Body of pancreas (tissue), 4 donors: ENCODE measurements at regions not wholly inside any gene's neighbourhood (a gene's known extent, or its start where the extent isn't known, plus 50 kb on each side); places are given as distances from the start of the nearest gene placed in this dataset.

Experiments used
- ATAC-seq: fragments of 150-250 bp; one replicate; pipeline ENCODE4 v1.9.1; 2016
- DNase-seq, 4 donors: peaks; one replicate each; pipeline ENCODE4 v3.0.0-alpha.2; 2019
- H3K27ac ChIP-seq, 4 donors: fragments of 200-600 bp; sonication (generic); 1 replicate in 3 of 4; 2 replicates in 1 of 4; pipeline versions ENCODE4 v1.5.1 to v1.6.1; 2016 to 2019; ENCODE audit warnings: mild to moderate bottlenecking in 1 of 4, mixed read lengths in 1 of 4, moderate library complexity in 1 of 4
- H3K27me3 ChIP-seq, 2 donors: fragments of 200-600 bp; sonication (generic); one replicate each; pipeline ENCODE4 v1.6.0; 2016; ENCODE audit warnings: mild to moderate bottlenecking in 1 of 2
- H3K36me3 ChIP-seq, 2 donors: fragments of 200-600 bp; sonication (generic); replicated peaks in 1 of 2; 2 replicates each; pipeline ENCODE4 v1.5.1; 2016; ENCODE audit warnings: low read depth in 2 of 2; ENCODE audit not compliant: insufficient read depth in 1 of 2
- H3K4me1 ChIP-seq: fragments of 200-600 bp; sonication (generic); one replicate; pipeline ENCODE4 v1.6.0; 2016
- H3K4me3 ChIP-seq, 2 donors: fragments of 200-600 bp; sonication (generic); 1 replicate in 1 of 2; 2 replicates in 1 of 2; pipeline ENCODE4 v1.5.1; 2016 to 2019
- H3K9me3 ChIP-seq, 3 donors: fragments of 200-600 bp; sonication (generic); 1 replicate in 2 of 3; 2 replicates in 1 of 3; pipeline ENCODE4 v1.5.1; 2016
- POLR2A ChIP-seq, 3 donors: fragments of 450-650 bp; IDR thresholded peaks; one replicate each; pipeline ENCODE4 v1.6.1; 2016; ENCODE audit warnings: antibody characterized with exemption in 3 of 3, mild to moderate bottlenecking in 2 of 3
- WGBS, 2 donors: methylation state at CpG; one replicate each; pipeline ENCODE4 v1.1.5; 2017; 5-methylcytosine and 5-hydroxymethylcytosine counted together
- intact Hi-C: fragments of 100-400 bp; cut with DNase I; formaldehyde crosslinking; loops from one replicate; pipeline ENCODE4 v1.15.1; 2023
- TF ChIP-seq, protein P1 (sequence below), 7 experiments: fragments of 450-650 bp in 4 of 7; fragments of 200-600 bp in 3 of 7; sonication (generic) in 3 of 7; IDR thresholded peaks; one replicate each; pipeline ENCODE4 v1.5.1; 2016 to 2019; ENCODE audit warnings: antibody characterized with exemption in 7 of 7

- ATAC-seq, result no peak
- Histone ChIP-seq H3K9me3 (no peaks in the 10 kb centered on the region), H3K4me1 (no peaks in the 10 kb centered on the region), H3K27me3 (no peaks in the 10 kb centered on the region), H3K27ac (no peak overlapping the region), H3K36me3 (no peaks in the 10 kb centered on the region), H3K4me3 (no peak overlapping the region)
- DNase-seq, result no peak
- WGBS, 2 donors, result 80 to 85% methylated on average over 3 of the region's 3 CpGs
- no peak for TF ChIP-seq POLR2A (IDR thresholded peaks at IDR 0.05)
- TF ChIP-seq, protein P1, sequence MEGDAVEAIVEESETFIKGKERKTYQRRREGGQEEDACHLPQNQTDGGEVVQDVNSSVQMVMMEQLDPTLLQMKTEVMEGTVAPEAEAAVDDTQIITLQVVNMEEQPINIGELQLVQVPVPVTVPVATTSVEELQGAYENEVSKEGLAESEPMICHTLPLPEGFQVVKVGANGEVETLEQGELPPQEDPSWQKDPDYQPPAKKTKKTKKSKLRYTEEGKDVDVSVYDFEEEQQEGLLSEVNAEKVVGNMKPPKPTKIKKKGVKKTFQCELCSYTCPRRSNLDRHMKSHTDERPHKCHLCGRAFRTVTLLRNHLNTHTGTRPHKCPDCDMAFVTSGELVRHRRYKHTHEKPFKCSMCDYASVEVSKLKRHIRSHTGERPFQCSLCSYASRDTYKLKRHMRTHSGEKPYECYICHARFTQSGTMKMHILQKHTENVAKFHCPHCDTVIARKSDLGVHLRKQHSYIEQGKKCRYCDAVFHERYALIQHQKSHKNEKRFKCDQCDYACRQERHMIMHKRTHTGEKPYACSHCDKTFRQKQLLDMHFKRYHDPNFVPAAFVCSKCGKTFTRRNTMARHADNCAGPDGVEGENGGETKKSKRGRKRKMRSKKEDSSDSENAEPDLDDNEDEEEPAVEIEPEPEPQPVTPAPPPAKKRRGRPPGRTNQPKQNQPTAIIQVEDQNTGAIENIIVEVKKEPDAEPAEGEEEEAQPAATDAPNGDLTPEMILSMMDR (IDR thresholded peaks at IDR 0.05), result no peak
- intact Hi-C loops, result no loop called here
These were observed 398.8 kb upstream of the RAG2 start for GRCh38 chr11:36996795-36997194.

- no peak for ATAC-seq
- no peak overlapping the region for H3K4me3 ChIP-seq
- TF ChIP-seq, protein P1 (IDR thresholded peaks at IDR 0.05), result no peak
- TF ChIP-seq POLR2A (IDR thresholded peaks at IDR 0.05), result no peak
- no peak overlapping the region for H3K27ac ChIP-seq
- H3K4me1 ChIP-seq, result no peaks in the 10 kb centered on the region
- no peak for DNase-seq
- intact Hi-C loops, result no loop called here
- H3K36me3 ChIP-seq, result no peaks in the 10 kb centered on the region
- H3K27me3 ChIP-seq, result no peaks in the 10 kb centered on the region
- H3K9me3 ChIP-seq, result no peaks in the 10 kb centered on the region
- WGBS, 2 donors, result 38% methylated on average over 6 of the region's 6 CpGs
These were observed 396.2 kb upstream of the RAG2 start for GRCh38 chr11:36994208-36994607.

DNA sequence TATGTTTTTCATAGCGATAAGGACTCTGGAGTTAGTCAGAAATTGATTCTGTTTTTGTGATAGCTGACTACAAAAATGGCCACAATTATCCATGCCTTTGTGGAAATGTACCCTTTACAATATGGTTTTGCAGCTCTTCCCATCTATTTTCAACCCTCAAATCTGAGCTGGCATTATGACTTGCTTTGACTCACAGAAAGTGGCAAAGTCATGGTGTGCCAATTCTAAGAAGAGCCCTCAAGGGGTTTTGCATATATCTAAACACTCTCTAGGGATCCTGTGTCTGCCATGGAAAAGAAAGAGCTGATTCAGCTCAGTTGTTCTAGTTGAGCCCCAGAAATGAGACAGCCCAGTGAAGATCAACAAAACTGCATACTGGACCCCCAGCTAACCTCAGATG lies 390.5 kb upstream of the RAG2 start:
- no peaks in the 10 kb centered on the region for H3K27me3 ChIP-seq
- TF ChIP-seq, protein P1 (IDR thresholded peaks at IDR 0.05), result no peak
- TF ChIP-seq POLR2A (IDR thresholded peaks at IDR 0.05), result no peak
- DNase-seq (no peak), ATAC-seq (no peak)
- no peaks in the 10 kb centered on the region for H3K9me3 ChIP-seq
- 76 to 93% methylated on average over 1 of the region's 1 CpG for WGBS, 2 donors
- H3K27ac ChIP-seq, result no peak overlapping the region
- H3K36me3 ChIP-seq, result no peaks in the 10 kb centered on the region
- H3K4me1 ChIP-seq, result no peaks in the 10 kb centered on the region
- H3K4me3 ChIP-seq, result no peak overlapping the region
- intact Hi-C loops, result no loop called here

- no peak for TF ChIP-seq POLR2A (IDR thresholded peaks at IDR 0.05)
- TF ChIP-seq, protein P1 (IDR thresholded peaks at IDR 0.05), result no peak
- DNase-seq (no peak), ATAC-seq (no peak)
- H3K9me3 ChIP-seq, result no peaks in the 10 kb centered on the region
- no peak overlapping the region for H3K4me3 ChIP-seq
- intact Hi-C loops, result no loop called here
- no peaks in the 10 kb centered on the region for H3K4me1 ChIP-seq
- 58 to 67% methylated on average over 3 of the region's 3 CpGs for WGBS, 2 donors
- H3K27ac ChIP-seq, result no peak overlapping the region
- no peaks in the 10 kb centered on the region for H3K27me3 ChIP-seq
- no peaks in the 10 kb centered on the region for H3K36me3 ChIP-seq
These were observed 387.5 kb upstream of the RAG2 start for GRCh38 chr11:36985562-36985961.

DNA sequence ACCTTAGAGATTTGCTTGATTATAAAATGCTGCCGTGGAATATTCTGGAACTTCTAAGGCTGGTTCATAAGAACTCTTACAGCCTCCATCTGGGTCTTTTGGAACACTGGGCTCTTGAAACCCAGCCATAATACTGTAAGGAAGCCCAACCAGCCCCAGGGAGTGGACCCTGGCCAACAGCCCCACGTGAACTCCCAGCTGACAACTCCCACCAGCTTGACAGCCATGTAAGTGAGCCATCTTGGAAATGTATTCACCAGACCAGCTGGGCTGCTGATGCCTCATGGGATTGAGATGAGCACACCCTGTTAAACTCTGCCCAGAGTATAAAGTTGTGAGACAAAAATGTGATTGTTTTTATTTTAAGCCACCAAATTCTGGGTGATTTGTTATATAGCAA lies 378.7 kb upstream of the RAG2 start:
- H3K36me3 ChIP-seq, result no peaks in the 10 kb centered on the region
- H3K27ac ChIP-seq, result no peak overlapping the region
- H3K4me1 ChIP-seq, result no peaks in the 10 kb centered on the region
- H3K9me3 ChIP-seq, result no peaks in the 10 kb centered on the region
- 47 to 65% methylated on average over 2 of the region's 2 CpGs for WGBS, 2 donors
- TF ChIP-seq POLR2A (IDR thresholded peaks at IDR 0.05), result no peak
- TF ChIP-seq, protein P1 (IDR thresholded peaks at IDR 0.05), result no peak
- intact Hi-C loops, result no loop called here
- DNase-seq, result no peak
- H3K4me3 ChIP-seq, result no peak overlapping the region
- ATAC-seq, result no peak
- no peaks in the 10 kb centered on the region for H3K27me3 ChIP-seq
